ENCODE measurements at regions not wholly inside any gene's neighbourhood (a gene's known extent, or its start where the extent isn't known, plus 50 kb on each side); places are given as distances from the start of the nearest gene placed in this dataset.

- TF ChIP-seq TCF3 (CRISPR knock-in tag; IDR thresholded peaks at IDR 0.05), result no peak
- TF ChIP-seq CTCF (IDR thresholded peaks at IDR 0.05 in 2 of 3, conservative IDR thresholded peaks at IDR 0.05 in 1 of 3; ENCODE audit: insufficient read depth in 2 of 3, low read depth in 1 of 3, low read length in 3 of 3), result no peak
Observed at GRCh38 chr1:195701149-195701548, 907.1 kb downstream of the KCNT2 start.

Measured in K562 (cell line).